RWPE1 (cell line): ENCODE measurements at regions not wholly inside any gene's neighbourhood (a gene's known extent, or its start where the extent isn't known, plus 50 kb on each side); places are given as distances from the start of the nearest gene placed in this dataset.

Experiments
- CTCF ChIA-PET: fragments of 350-600 bp; sonication (Branson Sonifier 250); formaldehyde crosslinking; extraction: SDS; loops from one replicate; lab custom pipeline; 2021; lab: Yijun Ruan, JAX
- POLR2A ChIA-PET: fragments of 400-600 bp; formaldehyde crosslinking; extraction: SDS; loops from one replicate; lab custom pipeline; 2020; ENCODE audit warnings: antibody characterized with exemption; ENCODE audit not compliant: low non-redundant PET; lab: Yijun Ruan, JAX
- DNase-seq: peaks from one replicate; pipeline ENCODE4 v3.0.0; 2012; ENCODE audit warnings: low spot score
- H3K27ac ChIP-seq: fragments of 450-650 bp; 2 replicates; pipeline ENCODE4 v1.5.1; 2017
- CTCF ChIP-seq: fragments of 450-650 bp; conservative IDR thresholded peaks from 2 replicates; pipeline ENCODE4 v1.5.1; 2017; ENCODE audit warnings: low read depth, mild to moderate bottlenecking

- TF ChIP-seq CTCF: no peak
- POLR2A ChIA-PET: no interaction called here
- CTCF ChIA-PET: no interaction called here
- H3K27ac ChIP-seq: no peak overlapping the region
- no peak for DNase-seq
Observed at GRCh38 chr5:91956738-91957137, 573.6 kb upstream of the ARRDC3 start.

GRCh38 chr5:91955610-91956009, 572.5 kb upstream of the ARRDC3 start:
- no peak for TF ChIP-seq CTCF
- CTCF ChIA-PET: interaction anchor here (0.6 kb wide), 1 partner anchor 846 kb away, joined by 3 read pairs; no protein-coding TSS in a partner anchor
- DNase-seq: no peak
- POLR2A ChIA-PET: no interaction called here
- no peak overlapping the region for H3K27ac ChIP-seq

DNA sequence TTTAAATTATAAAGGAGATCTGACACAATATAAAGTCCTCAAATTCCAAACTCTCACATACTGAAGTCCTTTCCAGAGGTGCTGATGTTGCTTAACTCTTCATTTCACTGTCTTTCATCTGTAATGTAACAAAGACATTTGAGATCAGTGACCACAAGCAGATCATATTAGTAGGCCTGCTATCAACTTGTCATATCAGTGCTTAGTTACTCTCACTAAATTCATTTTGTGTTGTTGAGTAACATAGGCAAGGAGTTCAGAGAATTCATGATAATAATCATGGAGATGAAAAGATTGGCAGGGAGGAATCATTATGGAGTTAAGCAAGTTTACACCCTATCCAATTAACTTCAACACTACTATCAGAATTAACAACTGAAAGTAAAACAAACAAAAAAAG, 571.0 kb upstream of the ARRDC3 start:
- ChIA-PET POLR2A (no interaction called here), CTCF (no interaction called here)
- no peak overlapping the region for H3K27ac ChIP-seq
- TF ChIP-seq CTCF: no peak
- no peak for DNase-seq

GRCh38 chr5:91950328-91950727, 567.2 kb upstream of the ARRDC3 start:
- ChIA-PET POLR2A (no interaction called here), CTCF (interaction anchor here (0.6 kb wide), 1 partner anchor 903 kb away, joined by 3 read pairs; no protein-coding TSS in a partner anchor)
- no peak for TF ChIP-seq CTCF
- no peak for DNase-seq
- no peak overlapping the region for H3K27ac ChIP-seq

GRCh38 chr5:91946870-91947269, 563.8 kb upstream of the ARRDC3 start:
- ChIA-PET POLR2A (no interaction called here), CTCF (no interaction called here)
- DNase-seq: no peak
- TF ChIP-seq CTCF: no peak
- H3K27ac ChIP-seq: no peak overlapping the region

DNA sequence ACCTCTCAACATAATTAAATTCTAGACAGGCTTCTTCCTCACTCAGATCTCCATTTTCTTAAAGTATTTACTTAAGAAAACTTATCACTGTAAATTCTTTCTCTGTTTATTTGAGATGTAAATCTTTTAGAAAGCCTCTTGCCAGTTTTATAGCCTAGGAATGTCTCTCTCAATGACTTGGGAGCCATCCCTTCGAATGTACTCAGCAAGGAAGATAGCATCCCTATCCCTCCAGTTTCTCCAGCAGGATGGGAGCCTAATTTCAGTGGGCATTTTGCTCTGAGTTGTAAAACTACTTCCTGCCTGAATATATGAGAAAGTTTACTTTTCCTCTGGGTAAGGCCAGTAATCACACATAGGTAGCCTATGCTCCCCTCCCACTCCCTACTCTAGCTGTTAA, 558.5 kb upstream of the ARRDC3 start:
- no peak for DNase-seq
- ChIA-PET POLR2A (no interaction called here), CTCF (no interaction called here)
- no peak for TF ChIP-seq CTCF
- H3K27ac ChIP-seq: no peak overlapping the region

DNA sequence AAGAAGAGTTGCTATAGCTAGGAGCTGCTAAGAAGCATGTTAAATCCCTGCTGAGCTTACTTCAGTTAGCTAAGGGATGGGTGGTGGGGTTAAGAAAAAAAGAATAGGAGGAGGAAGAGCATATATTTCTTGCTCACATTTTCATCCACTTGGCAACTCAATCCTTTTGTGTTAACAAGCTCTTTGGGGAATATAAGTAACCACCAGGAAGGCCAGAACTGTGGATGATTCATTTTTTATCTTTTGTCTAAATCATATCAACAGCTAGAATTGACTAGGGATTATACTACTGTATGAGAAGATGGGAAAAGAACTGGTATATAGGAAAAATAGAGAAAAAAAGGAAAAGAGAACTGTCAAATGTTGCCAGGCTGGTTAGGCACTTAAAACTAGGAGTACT, 555.3 kb upstream of the ARRDC3 start:
- DNase-seq: no peak
- ChIA-PET CTCF (interaction anchor here (0.6 kb wide), 1 partner anchor 296 kb away, joined by 3 read pairs; no protein-coding TSS in a partner anchor), POLR2A (no interaction called here)
- no peak for TF ChIP-seq CTCF
- H3K27ac ChIP-seq: no peak overlapping the region
